ENCODE measurements at regions not wholly inside any gene's neighbourhood (a gene's known extent, or its start where the extent isn't known, plus 50 kb on each side); places are given as distances from the start of the nearest gene placed in this dataset.

DNA sequence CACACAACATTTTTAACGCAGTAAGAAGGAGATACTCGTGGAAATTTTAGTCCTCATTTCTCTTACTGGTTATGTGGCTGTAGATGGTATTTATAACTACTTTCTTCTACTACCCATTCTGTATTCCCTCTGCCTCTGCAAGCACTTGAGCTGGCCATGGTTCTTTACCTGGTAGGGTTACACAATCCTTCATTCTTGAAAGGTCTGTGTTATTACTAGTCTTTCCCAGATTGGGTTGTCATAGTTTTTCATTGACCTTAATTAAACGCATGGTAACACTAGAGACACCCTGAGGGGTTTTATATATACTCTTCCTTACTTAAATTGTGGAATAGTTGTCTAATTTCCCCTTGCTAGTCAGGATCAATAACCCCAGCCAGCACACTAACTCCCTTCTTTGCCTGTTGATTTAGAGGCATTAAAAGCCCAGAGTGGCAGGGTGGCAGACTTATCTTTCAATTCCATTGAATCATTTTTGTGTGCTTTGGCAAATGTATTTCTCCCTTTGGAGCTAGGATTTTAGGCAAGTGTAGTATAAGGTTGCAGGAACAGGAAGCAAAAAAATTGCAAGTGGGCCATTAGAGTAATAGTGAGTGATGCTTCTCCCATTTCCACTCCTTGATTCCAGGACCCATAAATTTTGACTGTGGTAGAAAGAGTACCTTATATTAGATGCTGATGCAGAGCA is 113.6 kb upstream of the EMCN start:
- Histone ChIP-seq H3K27ac (ENCODE audit: low read depth, low read length) (no peak overlapping the region), H3K9me3 (ENCODE audit: control insufficient read depth in 1 of 2, insufficient read depth in 1 of 2, low read depth in 1 of 2, low read length in 2 of 2) (no peaks in the 10 kb centered on the region), H3K27me3 (ENCODE audit: insufficient read depth, low read length) (no peaks in the 10 kb centered on the region), H3K4me3 (replicated peaks in 1 of 2; ENCODE audit: low read depth in 1 of 2, low read length in 2 of 2) (no peak overlapping the region), H3K4me2 (ENCODE audit: low read length) (no peak overlapping the region), H3K9me2 (ENCODE audit: insufficient read depth) (no peaks in the 10 kb centered on the region), H4K20me1 (ENCODE audit: insufficient read depth) (no peaks in the 10 kb centered on the region), H2AFZ (ENCODE audit: low read depth, low read length, poor library complexity, severe bottlenecking) (no peak overlapping the region), H3K36me3 (ENCODE audit: control insufficient read depth in 1 of 2, insufficient read depth in 2 of 2, low read length in 2 of 2) (no peaks in the 10 kb centered on the region), H3K4me1 (ENCODE audit: control insufficient read depth in 1 of 2, insufficient read depth in 2 of 2, low read length in 2 of 2) (no peaks in the 10 kb centered on the region), H3K79me2 (ENCODE audit: insufficient read depth, low read length) (no peaks in the 10 kb centered on the region), H3K9ac (ENCODE audit: low read length) (no peak overlapping the region)
- RAD21 ChIA-PET (ENCODE audit: low non-redundant PET in 1 of 2, low total read pairs in 2 of 2, uncharacterized antibody in 2 of 2, unreplicated experiment in 2 of 2): no interaction called here
- POLR2A ChIA-PET: no interaction called here
- DNase-seq (ENCODE audit: low read depth, low spot score) (no peak), ATAC-seq (no peak)
- CTCF ChIA-PET: no interaction called here
- intact Hi-C loops (cut with micrococcal nuclease): no loop called here
- TF ChIP-seq ELF1 (IDR thresholded peaks at IDR 0.05; ENCODE audit: borderline replicate concordance, low read depth) (no peak), SP1 (IDR thresholded peaks at IDR 0.05; ENCODE audit: low read depth) (no peak), POLR2A (IDR thresholded peaks at IDR 0.05; ENCODE audit: borderline replicate concordance, extremely low read depth, insufficient read depth, insufficient read length) (no peak), SIN3A (IDR thresholded peaks at IDR 0.05; ENCODE audit: low read depth) (no peak)
- BruUV-seq (replicated peaks): no TSS peak

GRCh38 chr4:100630341-100630740 is 112.5 kb upstream of the EMCN start:
- H3K79me2 ChIP-seq (ENCODE audit: insufficient read depth, low read length): no peaks in the 10 kb centered on the region
- no peaks in the 10 kb centered on the region for H4K20me1 ChIP-seq (ENCODE audit: insufficient read depth)
- H3K4me1 ChIP-seq (ENCODE audit: control insufficient read depth in 1 of 2, insufficient read depth in 2 of 2, low read length in 2 of 2): no peaks in the 10 kb centered on the region
- no peaks in the 10 kb centered on the region for H3K9me2 ChIP-seq (ENCODE audit: insufficient read depth)
- no peaks in the 10 kb centered on the region for H3K9me3 ChIP-seq (ENCODE audit: control insufficient read depth in 1 of 2, insufficient read depth in 1 of 2, low read depth in 1 of 2, low read length in 2 of 2)
- no TSS peak for BruUV-seq (replicated peaks)
- no peak overlapping the region for H3K9ac ChIP-seq (ENCODE audit: low read length)
- ChIA-PET CTCF (no interaction called here), POLR2A (no interaction called here), RAD21 (ENCODE audit: low non-redundant PET in 1 of 2, low total read pairs in 2 of 2, uncharacterized antibody in 2 of 2, unreplicated experiment in 2 of 2) (no interaction called here)
- no peaks in the 10 kb centered on the region for H3K36me3 ChIP-seq (ENCODE audit: control insufficient read depth in 1 of 2, insufficient read depth in 2 of 2, low read length in 2 of 2)
- no peak for DNase-seq (ENCODE audit: low read depth, low spot score)
- H3K4me3 ChIP-seq (replicated peaks in 1 of 2; ENCODE audit: low read depth in 1 of 2, low read length in 2 of 2): no peak overlapping the region
- H3K27ac ChIP-seq (ENCODE audit: low read depth, low read length): no peak overlapping the region
- no peaks in the 10 kb centered on the region for H3K27me3 ChIP-seq (ENCODE audit: insufficient read depth, low read length)
- H3K4me2 ChIP-seq (ENCODE audit: low read length): no peak overlapping the region
- intact Hi-C loops (cut with micrococcal nuclease): no loop called here
- TF ChIP-seq POLR2A (IDR thresholded peaks at IDR 0.05; ENCODE audit: borderline replicate concordance, extremely low read depth, insufficient read depth, insufficient read length): no peak
- no peak for TF ChIP-seq SRF (IDR thresholded peaks at IDR 0.05; ENCODE audit: low read depth)
- no peak for TF ChIP-seq ELF1 (IDR thresholded peaks at IDR 0.05; ENCODE audit: borderline replicate concordance, low read depth)
- no peak for TF ChIP-seq RAD21 (IDR thresholded peaks at IDR 0.05; ENCODE audit: low read depth)
- ATAC-seq: no peak
- H2AFZ ChIP-seq (ENCODE audit: low read depth, low read length, poor library complexity, severe bottlenecking): no peak overlapping the region
